Stimulated activated naive CD4-positive, alpha-beta T cell treated with Interleukin-2 at 50 U/mL for 16 hours (primary cell): ENCODE measurements at regions not wholly inside any gene's neighbourhood (a gene's known extent, or its start where the extent isn't known, plus 50 kb on each side); places are given as distances from the start of the nearest gene placed in this dataset.
"Not testable (repeated sequence)": the region's sequence is repeated elsewhere in the genome, so short reads cannot be mapped to it uniquely, and the experiment has no call there.

ENCODE experiments used
- DNase-seq: peaks from one replicate; lab custom pipeline; 2025; lab: John Stamatoyannopoulos, UW

GRCh38 chr17:30731210-30732132 is 93.0 kb downstream of the CRLF3 start:
- DNase-seq: peak; percentile 82

DNA sequence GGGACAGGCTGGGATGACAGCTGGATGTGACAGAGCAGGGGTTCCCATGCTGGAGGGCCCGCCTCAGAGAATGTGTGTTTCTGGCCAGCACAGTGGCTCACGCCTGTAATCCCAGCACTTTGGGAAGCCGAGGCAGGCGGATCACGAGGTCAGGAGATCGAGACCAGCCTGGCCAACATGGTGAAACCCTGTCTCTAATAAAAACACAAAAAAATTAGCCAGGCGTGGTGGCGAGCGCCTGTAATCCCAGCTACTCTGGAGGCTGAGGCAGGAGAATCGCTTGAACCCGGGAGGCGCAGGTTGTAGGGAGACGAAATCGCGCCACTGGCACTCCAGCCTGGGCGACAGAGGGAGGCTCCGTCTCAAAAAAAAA is 93.7 kb downstream of the CRLF3 start:
- not testable (repeated sequence) for DNase-seq

GRCh38 chr17:30730171-30730836 is 94.2 kb downstream of the CRLF3 start:
- DNase-seq: not testable (repeated sequence)

GRCh38 chr17:30729471-30730170 is 94.9 kb downstream of the CRLF3 start:
- not testable (repeated sequence) for DNase-seq

DNA sequence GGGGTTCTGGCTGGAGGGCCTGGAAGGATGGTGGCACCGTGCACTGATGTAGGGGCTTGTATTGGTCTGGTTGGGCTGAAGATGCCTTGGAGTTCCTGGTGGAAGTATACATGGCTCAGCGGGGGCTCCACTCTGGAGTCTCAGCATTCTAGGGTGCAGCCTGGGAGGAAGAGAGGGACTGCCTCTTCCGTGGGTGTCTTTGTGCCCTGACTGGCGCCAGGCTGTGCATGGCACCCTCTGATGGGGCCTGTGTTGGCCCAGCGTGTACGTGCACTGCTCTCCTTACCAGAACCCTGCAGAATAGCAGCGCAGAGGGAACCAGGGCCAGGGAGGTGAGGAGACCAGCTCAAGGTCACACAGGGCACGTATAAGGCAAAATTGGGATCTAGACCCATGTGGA is 97.0 kb downstream of the CRLF3 start:
- not testable (repeated sequence) for DNase-seq

DNA sequence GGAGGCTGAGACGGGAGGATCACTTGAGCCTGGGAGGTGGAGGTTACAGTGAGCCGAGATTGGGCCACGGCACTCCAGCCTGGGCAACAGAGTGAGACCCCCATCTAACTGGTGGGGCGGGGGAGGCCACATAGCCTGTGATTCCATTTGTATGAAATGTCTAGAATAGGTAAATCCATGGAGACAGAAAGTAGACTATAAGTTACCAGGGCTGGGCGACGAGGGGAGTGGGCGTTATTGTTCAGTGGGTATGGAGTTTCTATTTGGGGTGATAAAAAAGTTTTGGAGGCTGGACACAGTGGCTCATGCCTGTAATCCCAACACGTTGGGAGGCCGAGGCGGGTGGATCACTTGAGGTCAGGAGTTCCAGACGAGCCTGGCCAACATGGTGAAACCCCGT is 97.8 kb downstream of the CRLF3 start:
- not testable (repeated sequence) for DNase-seq

- not testable (repeated sequence) for DNase-seq
Measured at GRCh38 chr17:30726310-30726709, 98.2 kb downstream of the CRLF3 start.

DNA sequence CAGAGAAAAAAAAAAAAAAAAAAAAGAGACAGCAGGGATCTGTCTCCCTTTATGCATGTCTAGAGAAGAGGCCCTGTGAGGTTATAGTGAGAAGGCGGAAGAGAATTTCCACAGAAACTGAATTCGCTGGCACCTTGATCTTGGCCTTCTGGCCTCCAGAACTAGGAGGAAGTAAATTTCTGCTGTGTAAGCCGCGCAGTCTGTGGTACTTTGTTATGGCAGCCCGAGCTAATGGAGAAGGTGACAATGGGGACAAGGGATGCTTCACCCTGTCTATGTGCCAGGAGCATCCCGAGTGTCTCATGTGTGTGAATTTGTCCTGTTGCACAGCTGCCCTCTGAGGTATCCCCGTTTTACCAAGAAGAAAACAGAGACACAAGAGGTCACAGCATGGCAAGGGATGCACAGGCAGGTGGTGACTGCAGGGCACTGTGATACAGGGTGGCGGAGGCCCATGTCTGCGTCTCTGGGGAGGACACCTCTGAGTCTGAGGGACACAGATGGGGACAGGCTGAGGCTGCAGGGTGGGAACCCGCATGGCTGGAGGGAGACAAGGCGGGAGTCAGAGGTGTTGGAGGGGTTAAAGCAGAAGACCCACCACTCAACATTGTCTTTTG is 100.3 kb downstream of the CRLF3 start:
- not testable (repeated sequence) for DNase-seq

GRCh38 chr17:30722114-30722780 is 102.2 kb downstream of the CRLF3 start:
- DNase-seq: not testable (repeated sequence)

DNA sequence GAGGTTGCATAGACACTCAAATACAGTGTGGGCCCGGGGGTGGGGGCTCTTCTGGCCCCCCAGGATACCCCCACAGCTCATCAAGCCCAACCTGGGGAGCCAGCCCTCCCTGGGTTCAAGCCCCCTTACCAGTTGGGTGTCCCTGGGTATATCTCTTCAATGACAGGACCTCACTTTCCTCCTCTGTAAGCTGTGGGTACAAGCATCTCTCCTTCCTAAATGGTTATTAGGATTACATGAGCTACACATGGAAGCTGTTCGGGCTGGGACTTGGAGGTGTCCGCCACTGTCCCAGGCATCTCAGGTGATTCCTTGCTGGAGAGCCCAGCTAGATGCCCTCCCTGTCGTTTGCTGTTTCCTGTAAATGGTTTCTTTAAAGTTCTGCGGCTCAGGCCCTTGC is 103.5 kb downstream of the CRLF3 start:
- not testable (repeated sequence) for DNase-seq

DNA sequence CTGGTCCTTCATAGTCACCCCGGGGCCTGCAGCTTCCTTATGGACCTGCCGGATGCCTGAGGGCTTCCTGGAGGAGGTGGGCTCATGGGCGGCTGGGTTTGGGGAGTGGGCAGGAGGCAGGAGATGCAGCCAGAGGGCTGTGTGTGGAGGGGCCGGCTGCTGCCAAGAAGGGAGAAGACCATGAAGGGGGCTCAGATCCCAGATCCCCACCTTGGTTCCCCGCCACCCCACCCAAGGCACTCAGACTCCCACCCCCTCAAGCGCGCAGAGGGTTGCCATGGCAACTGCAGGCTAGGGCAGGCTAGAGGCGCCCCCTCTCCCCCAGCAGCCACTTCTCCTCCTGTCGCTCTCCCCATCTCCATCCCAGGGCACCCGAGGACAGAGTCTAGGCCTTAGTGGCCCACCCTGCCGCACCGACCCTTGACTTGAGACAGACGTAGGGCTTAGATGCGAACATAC is 104.5 kb downstream of the CRLF3 start:
- DNase-seq: no peak

DNA sequence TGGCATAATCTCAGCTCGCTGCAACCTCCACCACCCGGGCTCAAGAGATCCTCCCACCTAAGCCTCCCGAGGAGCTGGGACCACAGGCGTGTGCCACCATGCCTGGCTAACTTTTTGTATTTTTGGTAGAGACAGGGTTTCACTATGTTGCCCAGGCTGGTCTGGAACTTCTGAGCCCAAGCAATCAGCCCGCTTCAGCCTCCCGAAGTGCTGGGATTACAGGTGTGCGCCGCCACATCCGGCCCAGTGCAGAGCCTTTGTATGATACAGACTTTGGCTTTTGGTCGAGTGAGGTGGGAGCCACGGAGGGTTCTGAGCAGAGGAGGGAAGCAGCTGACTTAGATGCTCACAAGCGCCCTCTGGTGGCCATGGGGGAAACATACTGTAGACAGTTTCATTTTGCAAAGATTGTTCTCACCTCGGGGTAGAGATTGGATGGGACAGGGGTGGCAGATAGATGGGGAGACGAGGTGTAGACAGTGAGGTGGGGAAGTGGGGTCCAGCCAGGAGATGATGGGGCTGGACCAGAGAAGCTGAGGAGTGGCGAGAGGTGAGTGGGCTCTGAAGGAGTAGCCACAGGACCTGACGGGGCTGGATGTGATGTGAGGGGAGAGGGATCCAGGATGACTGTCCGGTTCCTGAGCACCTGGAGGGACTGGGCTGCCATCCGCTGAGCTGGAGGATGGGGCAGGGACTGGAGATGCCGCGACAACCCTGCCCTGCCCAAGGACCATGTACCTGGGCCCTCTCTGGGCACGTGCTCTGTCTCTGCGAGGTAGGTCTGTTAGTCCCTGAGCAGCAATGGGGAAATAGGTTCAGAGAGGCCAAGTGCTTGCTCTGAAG is 105.1 kb downstream of the CRLF3 start:
- DNase-seq: peak; percentile 75

- DNase-seq: not testable (repeated sequence)
Measured at GRCh38 chr17:30718691-30719090, 105.8 kb downstream of the CRLF3 start.

DNA sequence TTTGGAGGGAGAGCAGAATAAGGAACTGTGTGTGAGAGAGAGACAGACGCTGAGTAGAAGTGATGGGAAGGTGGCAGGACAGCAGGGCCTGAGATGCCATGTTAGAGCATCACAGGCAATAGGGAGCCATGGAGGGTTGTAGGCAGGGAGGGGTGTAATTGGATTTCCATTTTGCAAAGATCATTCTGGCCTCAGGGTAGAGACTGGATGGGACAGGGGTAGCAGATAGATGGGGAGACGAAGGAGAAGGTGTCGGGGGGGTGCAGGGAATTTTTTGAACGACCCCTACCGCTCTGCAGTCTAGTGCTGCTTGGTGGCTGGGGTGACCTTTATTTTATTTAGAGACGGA is 106.4 kb downstream of the CRLF3 start:
- not testable (repeated sequence) for DNase-seq

- no peak for DNase-seq
Measured at GRCh38 chr17:30717291-30718098, 107.0 kb downstream of the CRLF3 start.

DNA sequence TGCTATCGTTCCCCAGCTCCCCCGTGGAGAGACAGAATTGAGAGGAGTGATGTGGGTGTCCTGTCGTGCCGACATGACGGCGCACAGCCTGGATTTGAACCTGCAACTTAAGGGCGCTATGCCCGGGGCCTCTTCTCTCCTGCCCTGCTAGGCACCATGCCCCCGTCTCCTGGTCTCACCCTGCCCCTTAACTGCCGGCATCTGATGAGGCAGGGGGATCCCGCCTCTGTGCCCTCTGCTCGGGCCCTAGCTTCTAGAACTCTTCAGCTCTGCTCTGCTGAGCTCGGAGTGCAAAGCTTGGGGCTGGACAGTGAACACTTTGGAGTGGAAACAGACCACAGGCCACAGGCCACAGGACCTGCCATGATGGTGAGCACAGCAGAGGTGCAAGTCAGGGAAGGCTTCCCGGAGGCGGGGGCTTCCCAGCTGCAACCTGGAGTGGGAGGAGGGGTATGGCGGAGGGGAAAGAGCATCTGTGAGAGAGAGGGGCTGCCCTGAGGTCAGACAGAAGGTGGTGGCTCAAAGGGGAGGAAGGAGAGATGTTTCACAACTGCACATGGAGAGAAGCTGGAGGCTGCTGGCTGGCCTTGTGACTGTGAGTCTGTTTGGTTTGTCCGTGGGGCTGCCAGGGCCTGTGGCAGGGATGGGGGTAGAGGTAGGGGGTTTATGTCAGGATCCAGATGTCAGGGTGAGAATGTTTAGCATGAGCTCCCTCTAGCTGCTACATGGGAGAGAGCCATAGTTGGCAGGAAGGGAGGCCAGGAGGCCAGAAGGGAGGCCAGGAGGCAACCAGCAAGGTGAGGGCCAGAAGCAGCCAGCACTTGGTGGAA is 107.8 kb downstream of the CRLF3 start:
- no peak for DNase-seq

DNA sequence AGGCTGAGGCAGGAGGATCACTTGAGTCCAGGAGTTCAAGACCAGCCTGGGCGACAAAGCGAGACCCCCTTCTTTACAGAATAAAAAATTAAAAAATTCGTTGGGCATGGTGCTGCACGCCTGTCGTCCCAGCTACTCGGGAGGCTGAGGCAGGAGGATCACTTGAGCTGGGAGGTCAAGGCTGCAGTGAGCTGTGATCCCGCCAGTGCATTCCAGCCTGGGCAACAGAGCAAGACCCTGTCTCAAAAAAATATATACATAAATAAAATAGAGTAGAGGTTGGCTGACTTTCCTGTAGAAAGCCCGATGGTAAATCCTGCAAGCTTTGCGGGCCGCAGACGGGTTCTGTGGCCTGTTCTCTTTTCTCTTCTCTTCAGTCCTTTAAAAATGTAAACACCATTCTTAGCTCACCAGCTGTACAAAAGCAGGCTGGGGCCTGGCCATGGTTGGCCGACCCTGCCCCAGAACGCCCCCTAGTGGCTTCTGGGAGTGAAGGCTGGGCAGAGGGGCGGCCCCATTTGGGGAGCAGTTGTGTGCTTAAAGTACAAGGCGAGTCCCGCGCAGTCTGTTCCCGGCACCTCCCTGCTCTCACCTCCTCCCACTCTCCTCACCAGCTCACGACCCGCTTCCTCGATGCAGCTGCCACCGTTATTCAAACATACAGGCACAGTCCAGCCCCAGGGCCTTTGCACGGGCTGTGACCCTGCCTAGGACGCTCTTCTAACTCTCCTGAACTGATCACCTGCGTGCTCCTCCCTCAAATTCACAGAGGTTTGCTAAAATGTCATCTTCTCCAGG is 109.5 kb downstream of the CRLF3 start:
- DNase-seq: peak; percentile 22

DNA sequence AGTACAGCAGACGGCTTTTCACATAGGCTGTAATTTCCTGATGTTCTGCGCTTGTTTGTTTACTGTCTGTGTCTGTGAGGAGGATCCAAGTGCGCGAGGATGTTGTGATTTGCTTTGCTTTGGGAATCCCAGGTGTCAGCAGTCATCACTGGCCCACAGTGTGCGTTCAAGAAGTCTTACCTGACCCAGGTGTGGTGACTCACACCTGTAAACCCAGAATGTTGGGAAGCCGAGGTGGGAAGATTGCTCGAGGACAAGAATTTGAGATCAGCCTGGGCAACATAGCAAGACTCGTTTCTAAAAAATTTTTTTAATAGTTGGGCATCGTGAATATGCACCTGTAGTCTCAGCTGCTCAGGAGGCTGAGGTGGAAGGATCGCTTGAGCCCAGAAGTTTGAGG is 110.7 kb downstream of the CRLF3 start:
- not testable (repeated sequence) for DNase-seq
